A673 (cell line): ENCODE measurements at regions not wholly inside any gene's neighbourhood (a gene's known extent, or its start where the extent isn't known, plus 50 kb on each side); places are given as distances from the start of the nearest gene placed in this dataset.

Source experiments
- BruUV-seq: library from RNA; stranded (reverse); fragments of 400-500 nt; replicated peaks from 2 replicates; lab custom pipeline; 2021; lab: Mats Ljungman, UMichigan
- CTCF ChIA-PET: fragments of 300-600 bp; sonication (Branson Sonifier 250); formaldehyde crosslinking; loops from one replicate; lab custom pipeline; 2022; ENCODE audit warnings: antibody characterized with exemption; lab: Charles Lee
- POLR2A ChIA-PET: fragments of 300-600 bp; sonication (Branson Sonifier 250); formaldehyde crosslinking; loops from one replicate; lab custom pipeline; 2022; ENCODE audit warnings: antibody characterized with exemption; ENCODE audit not compliant: low non-redundant PET; lab: Charles Lee
- DNase-seq: peaks from one replicate; pipeline ENCODE4 v3.0.0-alpha.2; 2015; ENCODE audit warnings: low spot score
- H3K27ac ChIP-seq: fragments of 200-600 bp; sonication (generic); 2 replicates; pipeline ENCODE4 v1.5.1; 2016; ENCODE audit warnings: mixed run types, low read depth, mild to moderate bottlenecking, mixed read lengths, antibody characterized with exemption, low read length; ENCODE audit not compliant: poor library complexity, severe bottlenecking
- H3K27me3 ChIP-seq: fragments of 200-600 bp; sonication (generic); replicated peaks from 2 replicates; pipeline ENCODE4 v1.6.1; 2017; ENCODE audit warnings: mixed run types, low read depth, mild to moderate bottlenecking, mixed read lengths, antibody characterized with exemption, low read length; ENCODE audit not compliant: insufficient read depth, poor library complexity
- H3K36me3 ChIP-seq: fragments of 200-600 bp; sonication (generic); 2 replicates; pipeline ENCODE4 v1.6.1; 2016; ENCODE audit warnings: mixed run types, mild to moderate bottlenecking, mixed read lengths, antibody characterized with exemption, low read length; ENCODE audit not compliant: insufficient read depth, poor library complexity, severe bottlenecking
- H3K4me1 ChIP-seq: fragments of 200-600 bp; sonication (generic); 2 replicates; pipeline ENCODE4 v1.6.1; 2017; ENCODE audit warnings: mixed run types, mild to moderate bottlenecking, mixed read lengths, antibody characterized with exemption, low read length; ENCODE audit not compliant: insufficient read depth, poor library complexity, severe bottlenecking
- H3K4me3 ChIP-seq: fragments of 200-600 bp; sonication (generic); 2 replicates; pipeline ENCODE4 v1.5.1; 2016; ENCODE audit warnings: low read depth, mixed run types, mild to moderate bottlenecking, mixed read lengths, low read length; ENCODE audit not compliant: poor library complexity, severe bottlenecking
- H3K9me3 ChIP-seq: fragments of 200-600 bp; sonication (generic); 2 replicates; pipeline ENCODE4 v1.6.1; 2016; ENCODE audit warnings: mixed run types, low read depth, mild to moderate bottlenecking, mixed read lengths, antibody characterized with exemption, low read length; ENCODE audit not compliant: poor library complexity, severe bottlenecking
- CTCF ChIP-seq: fragments of 300-800, 200-600 bp; sonication (generic); conservative IDR thresholded peaks from 2 replicates; pipeline ENCODE4 v1.5.1; 2017; ENCODE audit warnings: low read depth, mild to moderate bottlenecking, antibody characterized with exemption, low read length, moderate library complexity, mixed read lengths
- EZH2 ChIP-seq: fragments of 200-600 bp; sonication (generic); IDR thresholded peaks from 2 replicates; pipeline ENCODE4 v1.6.1; 2017; ENCODE audit warnings: borderline replicate concordance, low read depth, mild to moderate bottlenecking, mixed read lengths, antibody characterized with exemption, low read length; ENCODE audit not compliant: poor library complexity, severe bottlenecking
- intact Hi-C: fragments of 100-400 bp; cut with micrococcal nuclease; formaldehyde crosslinking; loops from one replicate; pipeline ENCODE4 v1.10.0; 2022; ENCODE audit not compliant: unreplicated experiment

DNA sequence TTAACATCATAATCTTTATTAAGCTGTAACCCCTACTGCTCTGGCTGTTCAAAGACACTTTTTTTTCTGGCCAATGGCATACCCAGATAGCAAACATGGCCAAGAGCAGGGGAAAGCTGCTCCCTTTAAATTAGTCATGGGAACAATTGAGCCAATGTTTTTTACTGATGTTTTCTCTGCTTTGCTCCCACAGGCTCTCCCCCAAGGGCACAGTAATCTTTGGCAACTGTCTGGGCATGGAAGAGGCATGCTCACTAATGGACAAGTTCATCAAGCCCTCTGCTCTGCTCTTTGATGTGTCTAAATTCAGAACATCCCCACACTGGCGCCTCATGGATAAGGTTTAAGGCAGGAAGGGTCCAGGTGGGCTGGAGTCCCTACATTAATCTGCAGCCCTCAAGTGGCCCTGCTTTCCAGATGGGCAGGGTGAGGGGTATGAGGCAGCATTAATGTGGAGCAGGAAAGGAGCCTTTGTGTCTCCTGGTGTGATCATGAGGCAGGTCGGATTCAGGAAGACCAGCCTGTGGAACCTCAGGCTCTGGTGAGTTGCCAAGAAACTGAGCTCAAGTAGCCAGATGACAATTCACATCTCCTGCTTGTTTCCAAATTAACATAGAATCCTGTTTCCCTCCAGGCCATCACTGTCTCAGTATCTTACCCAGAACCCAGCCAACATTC lies 227.0 kb upstream of the CST7 start:
- ChIA-PET CTCF (no interaction called here), POLR2A (no interaction called here)
- H3K4me3 ChIP-seq: no peak overlapping the region
- intact Hi-C loops: no loop called here
- no TSS peak for BruUV-seq
- H3K27me3 ChIP-seq: no peaks in the 10 kb centered on the region
- H3K36me3 ChIP-seq: no peaks in the 10 kb centered on the region
- H3K4me1 ChIP-seq: peaks cover 13% of the 10 kb centered on the region
- TF ChIP-seq EZH2: no peak
- TF ChIP-seq CTCF: no peak
- no peaks in the 10 kb centered on the region for H3K9me3 ChIP-seq
- no peak for DNase-seq
- no peak overlapping the region for H3K27ac ChIP-seq

DNA sequence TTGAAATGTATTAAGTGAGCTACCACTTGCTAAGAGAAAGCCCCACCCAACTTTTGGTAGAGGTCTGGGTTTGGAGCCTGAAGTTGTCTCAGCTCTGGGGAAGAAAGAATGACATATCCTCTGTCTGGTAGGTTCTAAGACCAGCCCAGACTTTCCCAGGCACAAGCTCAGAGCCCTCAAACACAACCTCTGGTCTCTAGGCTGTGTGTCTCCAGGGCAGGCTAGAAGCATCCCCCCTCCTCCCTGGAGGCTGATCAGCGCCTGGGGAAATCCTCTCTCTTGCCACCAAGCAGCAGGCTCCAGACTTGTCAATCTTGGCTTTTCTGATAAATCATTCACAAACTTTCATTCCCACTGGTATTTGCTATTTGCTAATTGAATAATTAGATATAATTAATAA lies 226.5 kb upstream of the CST7 start:
- intact Hi-C loops: no loop called here
- no peaks in the 10 kb centered on the region for H3K9me3 ChIP-seq
- peaks cover 13% of the 10 kb centered on the region for H3K4me1 ChIP-seq
- no peak for TF ChIP-seq EZH2
- no peak for TF ChIP-seq CTCF
- ChIA-PET CTCF (no interaction called here), POLR2A (no interaction called here)
- BruUV-seq: no TSS peak
- no peaks in the 10 kb centered on the region for H3K27me3 ChIP-seq
- no peak overlapping the region for H3K27ac ChIP-seq
- no peak overlapping the region for H3K4me3 ChIP-seq
- H3K36me3 ChIP-seq: no peaks in the 10 kb centered on the region
- no peak for DNase-seq

GRCh38 chr20:24723186-24723585 lies 225.9 kb upstream of the CST7 start:
- BruUV-seq: no TSS peak
- Histone ChIP-seq H3K4me3 (no peak overlapping the region), H3K36me3 (no peaks in the 10 kb centered on the region), H3K4me1 (peaks cover 13% of the 10 kb centered on the region), H3K9me3 (no peaks in the 10 kb centered on the region), H3K27me3 (no peaks in the 10 kb centered on the region), H3K27ac (no peak overlapping the region)
- DNase-seq: no peak
- ChIA-PET CTCF (no interaction called here), POLR2A (no interaction called here)
- TF ChIP-seq CTCF (no peak), EZH2 (no peak)
- intact Hi-C loops: no loop called here
